ENCODE measurements at regions not wholly inside any gene's neighbourhood (a gene's known extent, or its start where the extent isn't known, plus 50 kb on each side); places are given as distances from the start of the nearest gene placed in this dataset.

GRCh38 chr13:58843071-58843470 is 1211.5 kb downstream of the PCDH17 start:
- TF ChIP-seq CTCF (IDR thresholded peaks at IDR 0.05) (no peak), POLR2A (IDR thresholded peaks at IDR 0.05) (no peak)

Data from heart left ventricle (tissue), 13 donors.